ENCODE measurements at regions not wholly inside any gene's neighbourhood (a gene's known extent, or its start where the extent isn't known, plus 50 kb on each side); places are given as distances from the start of the nearest gene placed in this dataset.

- no peaks in the 10 kb centered on the region for H4K20me1 ChIP-seq (ENCODE audit: control insufficient read depth, insufficient read depth, low read depth, low read length)
- H3K27me3 ChIP-seq (ENCODE audit: control insufficient read depth, low read length): no peaks in the 10 kb centered on the region
- H3K36me3 ChIP-seq (ENCODE audit: control insufficient read depth, low read length): no peaks in the 10 kb centered on the region
- TF ChIP-seq, protein P1, sequence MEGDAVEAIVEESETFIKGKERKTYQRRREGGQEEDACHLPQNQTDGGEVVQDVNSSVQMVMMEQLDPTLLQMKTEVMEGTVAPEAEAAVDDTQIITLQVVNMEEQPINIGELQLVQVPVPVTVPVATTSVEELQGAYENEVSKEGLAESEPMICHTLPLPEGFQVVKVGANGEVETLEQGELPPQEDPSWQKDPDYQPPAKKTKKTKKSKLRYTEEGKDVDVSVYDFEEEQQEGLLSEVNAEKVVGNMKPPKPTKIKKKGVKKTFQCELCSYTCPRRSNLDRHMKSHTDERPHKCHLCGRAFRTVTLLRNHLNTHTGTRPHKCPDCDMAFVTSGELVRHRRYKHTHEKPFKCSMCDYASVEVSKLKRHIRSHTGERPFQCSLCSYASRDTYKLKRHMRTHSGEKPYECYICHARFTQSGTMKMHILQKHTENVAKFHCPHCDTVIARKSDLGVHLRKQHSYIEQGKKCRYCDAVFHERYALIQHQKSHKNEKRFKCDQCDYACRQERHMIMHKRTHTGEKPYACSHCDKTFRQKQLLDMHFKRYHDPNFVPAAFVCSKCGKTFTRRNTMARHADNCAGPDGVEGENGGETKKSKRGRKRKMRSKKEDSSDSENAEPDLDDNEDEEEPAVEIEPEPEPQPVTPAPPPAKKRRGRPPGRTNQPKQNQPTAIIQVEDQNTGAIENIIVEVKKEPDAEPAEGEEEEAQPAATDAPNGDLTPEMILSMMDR (IDR thresholded peaks at IDR 0.05; ENCODE audit: low read depth, low read length, poor library complexity, severe bottlenecking): no peak
- no peak for TF ChIP-seq EZH2phosphoT487 (IDR thresholded peaks at IDR 0.05; ENCODE audit: borderline replicate concordance, low read length)
- H3K4me1 ChIP-seq (ENCODE audit: control insufficient read depth, low read length): no peaks in the 10 kb centered on the region
- H3K79me2 ChIP-seq (ENCODE audit: control insufficient read depth, low read length): no peaks in the 10 kb centered on the region
- H3K9me2 ChIP-seq (replicated peaks; ENCODE audit: control insufficient read depth, low read length): no peaks in the 10 kb centered on the region
- no peak overlapping the region for H3K4me3 ChIP-seq (ENCODE audit: low read length)
- H3F3A ChIP-seq (ENCODE audit: control insufficient read depth, insufficient read depth): no peaks in the 10 kb centered on the region
- no peak overlapping the region for H3K27ac ChIP-seq (ENCODE audit: low read depth, low read length)
- no peaks in the 10 kb centered on the region for H3K9me3 ChIP-seq (ENCODE audit: control insufficient read depth, insufficient read depth, low read length)
- H3K4me2 ChIP-seq (ENCODE audit: low read length): no peak overlapping the region
Observed at GRCh38 chr10:129398711-129399141, 68.3 kb upstream of the MGMT start.

GRCh38 chr10:129400426-129400825, 66.6 kb upstream of the MGMT start:
- Histone ChIP-seq H3F3A (ENCODE audit: control insufficient read depth, insufficient read depth) (no peaks in the 10 kb centered on the region), H3K4me1 (ENCODE audit: control insufficient read depth, low read length) (no peaks in the 10 kb centered on the region), H3K4me3 (ENCODE audit: low read length) (no peak overlapping the region), H3K36me3 (ENCODE audit: control insufficient read depth, low read length) (no peaks in the 10 kb centered on the region), H3K27me3 (ENCODE audit: control insufficient read depth, low read length) (no peaks in the 10 kb centered on the region), H3K9me3 (ENCODE audit: control insufficient read depth, insufficient read depth, low read length) (no peaks in the 10 kb centered on the region), H3K79me2 (ENCODE audit: control insufficient read depth, low read length) (no peaks in the 10 kb centered on the region), H3K9me2 (replicated peaks; ENCODE audit: control insufficient read depth, low read length) (no peaks in the 10 kb centered on the region), H3K4me2 (ENCODE audit: low read length) (no peak overlapping the region), H4K20me1 (ENCODE audit: control insufficient read depth, insufficient read depth, low read depth, low read length) (no peaks in the 10 kb centered on the region), H3K27ac (ENCODE audit: low read depth, low read length) (no peak overlapping the region)
- TF ChIP-seq, protein P1 (IDR thresholded peaks at IDR 0.05; ENCODE audit: low read depth, low read length, poor library complexity, severe bottlenecking): no peak
- no peak for TF ChIP-seq EZH2phosphoT487 (IDR thresholded peaks at IDR 0.05; ENCODE audit: borderline replicate concordance, low read length)

- Histone ChIP-seq H4K20me1 (ENCODE audit: control insufficient read depth, insufficient read depth, low read depth, low read length) (no peaks in the 10 kb centered on the region), H3F3A (ENCODE audit: control insufficient read depth, insufficient read depth) (no peaks in the 10 kb centered on the region), H3K4me2 (ENCODE audit: low read length) (no peak overlapping the region), H3K9me2 (replicated peaks; ENCODE audit: control insufficient read depth, low read length) (no peaks in the 10 kb centered on the region), H3K27ac (ENCODE audit: low read depth, low read length) (no peak overlapping the region), H3K79me2 (ENCODE audit: control insufficient read depth, low read length) (no peaks in the 10 kb centered on the region), H3K9me3 (ENCODE audit: control insufficient read depth, insufficient read depth, low read length) (no peaks in the 10 kb centered on the region), H3K4me1 (ENCODE audit: control insufficient read depth, low read length) (no peaks in the 10 kb centered on the region), H3K27me3 (ENCODE audit: control insufficient read depth, low read length) (no peaks in the 10 kb centered on the region), H3K36me3 (ENCODE audit: control insufficient read depth, low read length) (no peaks in the 10 kb centered on the region), H3K4me3 (ENCODE audit: low read length) (no peak overlapping the region)
- TF ChIP-seq EZH2phosphoT487 (IDR thresholded peaks at IDR 0.05; ENCODE audit: borderline replicate concordance, low read length): no peak
- TF ChIP-seq, protein P1 (IDR thresholded peaks at IDR 0.05; ENCODE audit: low read depth, low read length, poor library complexity, severe bottlenecking): no peak
Observed at GRCh38 chr10:129402459-129402858, 64.6 kb upstream of the MGMT start.

DNA sequence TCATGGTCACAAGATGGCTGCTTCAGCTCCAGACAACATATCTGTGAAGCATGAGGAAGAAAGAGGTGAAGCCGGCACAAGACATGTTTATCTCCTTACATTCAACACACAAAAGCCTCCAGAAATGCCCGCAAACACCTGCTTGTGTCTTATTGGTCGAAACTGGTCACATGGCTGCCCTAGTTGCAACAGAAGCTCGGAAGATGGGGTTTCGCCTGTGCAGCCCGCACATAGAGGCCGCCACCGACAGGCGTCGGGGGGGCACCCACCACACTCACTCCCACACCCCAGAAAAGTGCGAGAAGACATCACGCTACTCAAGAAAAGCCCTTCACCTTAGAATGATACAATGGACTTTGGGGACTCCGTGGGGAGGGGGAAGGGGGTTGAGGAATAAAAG, 63.0 kb upstream of the MGMT start:
- no peaks in the 10 kb centered on the region for H4K20me1 ChIP-seq (ENCODE audit: control insufficient read depth, insufficient read depth, low read depth, low read length)
- H3K36me3 ChIP-seq (ENCODE audit: control insufficient read depth, low read length): no peaks in the 10 kb centered on the region
- no peak overlapping the region for H3K4me2 ChIP-seq (ENCODE audit: low read length)
- no peak overlapping the region for H3K4me3 ChIP-seq (ENCODE audit: low read length)
- H3K9me3 ChIP-seq (ENCODE audit: control insufficient read depth, insufficient read depth, low read length): no peaks in the 10 kb centered on the region
- H3K27ac ChIP-seq (ENCODE audit: low read depth, low read length): no peak overlapping the region
- no peaks in the 10 kb centered on the region for H3K4me1 ChIP-seq (ENCODE audit: control insufficient read depth, low read length)
- no peaks in the 10 kb centered on the region for H3K79me2 ChIP-seq (ENCODE audit: control insufficient read depth, low read length)
- H3K9me2 ChIP-seq (replicated peaks; ENCODE audit: control insufficient read depth, low read length): no peaks in the 10 kb centered on the region
- no peaks in the 10 kb centered on the region for H3F3A ChIP-seq (ENCODE audit: control insufficient read depth, insufficient read depth)
- no peaks in the 10 kb centered on the region for H3K27me3 ChIP-seq (ENCODE audit: control insufficient read depth, low read length)
- TF ChIP-seq, protein P1 (IDR thresholded peaks at IDR 0.05; ENCODE audit: low read depth, low read length, poor library complexity, severe bottlenecking): no peak
- TF ChIP-seq EZH2phosphoT487 (IDR thresholded peaks at IDR 0.05; ENCODE audit: borderline replicate concordance, low read length): no peak

Measured in DOHH2 (cell line).